ENCODE measurements at regions not wholly inside any gene's neighbourhood (a gene's known extent, or its start where the extent isn't known, plus 50 kb on each side); places are given as distances from the start of the nearest gene placed in this dataset.

DNA sequence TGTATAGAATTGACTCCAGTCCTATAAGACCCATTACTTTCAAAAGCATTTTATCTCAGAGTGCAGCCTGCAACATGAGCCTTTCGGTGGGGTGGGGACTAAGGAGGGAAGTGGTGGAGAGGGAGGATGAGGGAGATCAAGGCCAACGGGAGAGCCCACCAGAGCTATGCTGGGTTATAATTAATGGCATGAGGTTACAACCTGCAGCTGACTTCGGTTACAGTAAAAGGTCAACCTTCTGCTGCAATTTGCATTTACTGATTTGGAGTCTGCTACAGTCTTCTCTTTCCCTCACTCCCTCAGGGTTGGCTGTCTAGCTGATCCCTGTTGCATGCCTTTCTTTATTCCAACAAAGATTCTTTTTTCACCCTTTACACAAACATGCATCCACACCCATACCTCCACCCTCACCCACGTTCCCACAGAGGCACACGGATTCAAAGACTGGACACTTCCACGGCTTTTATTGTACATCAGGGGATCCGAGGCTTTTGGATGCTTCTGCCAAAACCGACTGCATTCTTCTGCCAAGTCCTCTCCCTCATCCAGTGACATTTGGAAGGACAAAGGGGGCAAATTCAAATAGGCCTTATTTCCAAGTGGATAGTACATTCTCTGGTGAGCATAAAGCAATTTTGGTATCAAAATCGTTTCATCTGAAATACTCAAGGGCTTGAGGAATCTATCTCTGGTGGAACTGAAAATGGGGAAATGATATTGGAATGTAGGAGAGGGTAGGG, 381.2 kb downstream of the NFIB start:
- no peak overlapping the region for H2BK5ac ChIP-seq (ENCODE audit: low read depth, low read length, poor library complexity, severe bottlenecking)
- no peak overlapping the region for H3K4me3 ChIP-seq (ENCODE audit: insufficient read depth in 1 of 2, low read depth in 1 of 2, low read length in 2 of 2)
- 87% methylated on average over 8 of the region's 9 CpGs for WGBS
- no peak for DNase-seq
- no peak overlapping the region for H3K23ac ChIP-seq (ENCODE audit: low read length in 2 of 2)
- no peaks in the 10 kb centered on the region for H3K9me3 ChIP-seq (ENCODE audit: control insufficient read depth, low read length)
- no peak overlapping the region for H2AK5ac ChIP-seq (ENCODE audit: low read length, severe bottlenecking)
- no peak overlapping the region for H4K8ac ChIP-seq (ENCODE audit: low read length)
- H2AFZ ChIP-seq (ENCODE audit: low read depth, low read length), result no peak overlapping the region
- no peak overlapping the region for H3K18ac ChIP-seq (ENCODE audit: low read depth in 1 of 2, low read length in 2 of 2)
- no peaks in the 10 kb centered on the region for H3K79me1 ChIP-seq (replicated peaks; ENCODE audit: low read length, poor library complexity, severe bottlenecking)
- no peak overlapping the region for H3K4ac ChIP-seq (ENCODE audit: low read depth in 1 of 2, low read length in 2 of 2)
- H3K9ac ChIP-seq (ENCODE audit: low read length), result no peak overlapping the region
- no peak overlapping the region for H3K4me2 ChIP-seq (ENCODE audit: low read length, poor library complexity, severe bottlenecking)
- no peak overlapping the region for H2BK12ac ChIP-seq (ENCODE audit: low read length in 2 of 2)
- H4K91ac ChIP-seq (ENCODE audit: low read length), result no peak overlapping the region
- no peak overlapping the region for H2BK15ac ChIP-seq (ENCODE audit: low read depth, poor library complexity, severe bottlenecking)
- no peaks in the 10 kb centered on the region for H3K36me3 ChIP-seq (ENCODE audit: control insufficient read depth in 1 of 2, insufficient read depth in 2 of 2, low read depth in 1 of 2, low read length in 2 of 2)
- no peak overlapping the region for H2BK120ac ChIP-seq (ENCODE audit: low read depth, low read length)
- no peak overlapping the region for H3K27ac ChIP-seq (ENCODE audit: low read length, poor library complexity, severe bottlenecking)
- no peaks in the 10 kb centered on the region for H3K27me3 ChIP-seq (ENCODE audit: control insufficient read depth in 1 of 2, insufficient read depth in 1 of 2, low read length in 2 of 2)
- H3K4me1 ChIP-seq (ENCODE audit: control insufficient read depth, insufficient read depth, low read depth, low read length), result no peaks in the 10 kb centered on the region
- H3K14ac ChIP-seq (ENCODE audit: low read length in 2 of 2), result no peak overlapping the region

DNA sequence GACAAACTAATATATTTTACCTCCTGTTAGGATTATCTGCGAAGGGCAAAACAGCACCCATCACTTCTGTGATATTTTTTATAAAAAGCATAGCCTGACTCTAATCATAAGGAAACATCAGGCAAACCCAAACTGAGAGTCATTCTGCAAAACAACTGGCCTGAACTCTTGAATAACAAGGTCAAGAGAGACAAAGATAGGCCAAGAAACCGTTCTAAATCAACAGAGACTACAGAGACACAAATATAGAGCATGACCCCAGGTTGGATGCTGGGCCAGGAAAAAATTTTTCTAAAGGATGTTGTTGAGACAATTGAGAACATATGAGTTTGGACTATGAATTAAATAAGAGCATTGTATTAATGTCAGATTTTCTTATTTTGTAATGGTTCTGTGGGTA, 384.9 kb downstream of the NFIB start:
- no peaks in the 10 kb centered on the region for H3K4me1 ChIP-seq (ENCODE audit: control insufficient read depth, insufficient read depth, low read depth, low read length)
- H2BK15ac ChIP-seq (ENCODE audit: low read depth, poor library complexity, severe bottlenecking), result no peak overlapping the region
- no peaks in the 10 kb centered on the region for H3K27me3 ChIP-seq (ENCODE audit: control insufficient read depth in 1 of 2, insufficient read depth in 1 of 2, low read length in 2 of 2)
- no peak overlapping the region for H3K14ac ChIP-seq (ENCODE audit: low read length in 2 of 2)
- no peak overlapping the region for H4K8ac ChIP-seq (ENCODE audit: low read length)
- H2BK12ac ChIP-seq (ENCODE audit: low read length in 2 of 2), result no peak overlapping the region
- H3K23ac ChIP-seq (ENCODE audit: low read length in 2 of 2), result no peak overlapping the region
- H2BK5ac ChIP-seq (ENCODE audit: low read depth, low read length, poor library complexity, severe bottlenecking), result no peak overlapping the region
- no peaks in the 10 kb centered on the region for H3K79me1 ChIP-seq (replicated peaks; ENCODE audit: low read length, poor library complexity, severe bottlenecking)
- H3K4ac ChIP-seq (ENCODE audit: low read depth in 1 of 2, low read length in 2 of 2), result no peak overlapping the region
- no peak for DNase-seq
- H3K27ac ChIP-seq (ENCODE audit: low read length, poor library complexity, severe bottlenecking), result no peak overlapping the region
- H3K36me3 ChIP-seq (ENCODE audit: control insufficient read depth in 1 of 2, insufficient read depth in 2 of 2, low read depth in 1 of 2, low read length in 2 of 2), result no peaks in the 10 kb centered on the region
- no peak overlapping the region for H2AK5ac ChIP-seq (ENCODE audit: low read length, severe bottlenecking)
- no peak overlapping the region for H2AFZ ChIP-seq (ENCODE audit: low read depth, low read length)
- 91% methylated on average over 2 of the region's 2 CpGs for WGBS
- H3K9me3 ChIP-seq (ENCODE audit: control insufficient read depth, low read length), result no peaks in the 10 kb centered on the region
- no peak overlapping the region for H3K18ac ChIP-seq (ENCODE audit: low read depth in 1 of 2, low read length in 2 of 2)
- no peak overlapping the region for H3K4me3 ChIP-seq (ENCODE audit: insufficient read depth in 1 of 2, low read depth in 1 of 2, low read length in 2 of 2)
- H2BK120ac ChIP-seq (ENCODE audit: low read depth, low read length), result no peak overlapping the region
- H3K9ac ChIP-seq (ENCODE audit: low read length), result no peak overlapping the region
- H3K4me2 ChIP-seq (ENCODE audit: low read length, poor library complexity, severe bottlenecking), result no peak overlapping the region
- H4K91ac ChIP-seq (ENCODE audit: low read length), result no peak overlapping the region

DNA sequence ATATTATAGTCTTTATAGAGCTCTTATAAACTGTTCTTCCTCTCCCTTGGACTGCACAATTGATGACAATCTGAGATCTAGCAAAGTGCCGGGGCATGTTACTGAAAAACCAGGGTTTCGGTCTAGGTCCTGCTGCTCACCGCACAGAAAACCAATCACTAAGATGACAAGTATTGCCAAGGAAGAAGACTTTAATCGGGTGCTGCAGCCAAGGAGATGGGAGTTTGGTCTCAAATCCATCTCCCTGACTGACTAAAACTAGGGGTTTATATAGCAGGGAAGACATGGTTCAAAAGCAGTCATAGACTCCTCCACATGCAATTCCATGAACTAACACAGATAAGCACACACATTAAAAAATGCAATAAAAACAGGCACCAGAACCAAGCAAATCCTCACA, 390.6 kb downstream of the NFIB start:
- H4K8ac ChIP-seq (ENCODE audit: low read length), result no peak overlapping the region
- H3K4me1 ChIP-seq (ENCODE audit: control insufficient read depth, insufficient read depth, low read depth, low read length), result no peaks in the 10 kb centered on the region
- no peak overlapping the region for H2BK15ac ChIP-seq (ENCODE audit: low read depth, poor library complexity, severe bottlenecking)
- H2AK5ac ChIP-seq (ENCODE audit: low read length, severe bottlenecking), result no peak overlapping the region
- no peaks in the 10 kb centered on the region for H3K27me3 ChIP-seq (ENCODE audit: control insufficient read depth in 1 of 2, insufficient read depth in 1 of 2, low read length in 2 of 2)
- no peak overlapping the region for H3K14ac ChIP-seq (ENCODE audit: low read length in 2 of 2)
- no peaks in the 10 kb centered on the region for H3K36me3 ChIP-seq (ENCODE audit: control insufficient read depth in 1 of 2, insufficient read depth in 2 of 2, low read depth in 1 of 2, low read length in 2 of 2)
- no peak overlapping the region for H2BK5ac ChIP-seq (ENCODE audit: low read depth, low read length, poor library complexity, severe bottlenecking)
- no peak overlapping the region for H3K23ac ChIP-seq (ENCODE audit: low read length in 2 of 2)
- no peaks in the 10 kb centered on the region for H3K79me1 ChIP-seq (replicated peaks; ENCODE audit: low read length, poor library complexity, severe bottlenecking)
- no peak overlapping the region for H3K9ac ChIP-seq (ENCODE audit: low read length)
- H2BK120ac ChIP-seq (ENCODE audit: low read depth, low read length), result no peak overlapping the region
- H2AFZ ChIP-seq (ENCODE audit: low read depth, low read length), result no peak overlapping the region
- H3K4me2 ChIP-seq (ENCODE audit: low read length, poor library complexity, severe bottlenecking), result no peak overlapping the region
- H2BK12ac ChIP-seq (ENCODE audit: low read length in 2 of 2), result no peak overlapping the region
- H3K9me3 ChIP-seq (ENCODE audit: control insufficient read depth, low read length), result peaks cover 5% of the 10 kb centered on the region
- no peak overlapping the region for H4K91ac ChIP-seq (ENCODE audit: low read length)
- no peak for DNase-seq
- H3K4me3 ChIP-seq (ENCODE audit: insufficient read depth in 1 of 2, low read depth in 1 of 2, low read length in 2 of 2), result no peak overlapping the region
- WGBS, result 100% methylated on average over 3 of the region's 4 CpGs
- H3K4ac ChIP-seq (ENCODE audit: low read depth in 1 of 2, low read length in 2 of 2), result no peak overlapping the region
- no peak overlapping the region for H3K27ac ChIP-seq (ENCODE audit: low read length, poor library complexity, severe bottlenecking)
- no peak overlapping the region for H3K18ac ChIP-seq (ENCODE audit: low read depth in 1 of 2, low read length in 2 of 2)

DNA sequence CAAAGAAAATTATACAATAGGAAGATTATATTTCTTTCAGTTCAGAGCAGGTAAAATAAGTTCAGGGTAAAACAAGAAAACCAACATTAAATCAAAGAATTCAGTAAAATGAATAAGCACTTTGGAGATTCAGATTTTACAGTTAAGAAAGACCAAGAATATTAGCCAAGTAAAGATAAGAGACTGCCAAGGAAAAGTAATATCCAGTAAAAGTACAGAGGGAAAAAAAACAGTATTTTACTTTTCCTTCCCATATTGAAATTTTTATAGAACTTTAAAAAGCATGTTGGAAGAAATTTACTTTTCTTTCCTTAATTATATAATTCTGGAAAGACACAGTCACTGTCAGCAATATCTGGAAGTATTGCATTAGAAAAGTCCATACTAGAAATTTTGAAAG, 393.4 kb downstream of the NFIB start:
- Histone ChIP-seq H3K4me2 (ENCODE audit: low read length, poor library complexity, severe bottlenecking) (no peak overlapping the region), H3K4me3 (ENCODE audit: insufficient read depth in 1 of 2, low read depth in 1 of 2, low read length in 2 of 2) (no peak overlapping the region), H3K36me3 (ENCODE audit: control insufficient read depth in 1 of 2, insufficient read depth in 2 of 2, low read depth in 1 of 2, low read length in 2 of 2) (no peaks in the 10 kb centered on the region), H2BK12ac (ENCODE audit: low read length in 2 of 2) (no peak overlapping the region), H4K91ac (ENCODE audit: low read length) (no peak overlapping the region), H2BK5ac (ENCODE audit: low read depth, low read length, poor library complexity, severe bottlenecking) (no peak overlapping the region), H3K18ac (ENCODE audit: low read depth in 1 of 2, low read length in 2 of 2) (no peak overlapping the region), H3K23ac (ENCODE audit: low read length in 2 of 2) (no peak overlapping the region), H3K9ac (ENCODE audit: low read length) (no peak overlapping the region), H2BK120ac (ENCODE audit: low read depth, low read length) (no peak overlapping the region), H4K8ac (ENCODE audit: low read length) (no peak overlapping the region), H3K27ac (ENCODE audit: low read length, poor library complexity, severe bottlenecking) (no peak overlapping the region), H2BK15ac (ENCODE audit: low read depth, poor library complexity, severe bottlenecking) (no peak overlapping the region), H2AK5ac (ENCODE audit: low read length, severe bottlenecking) (no peak overlapping the region), H3K9me3 (ENCODE audit: control insufficient read depth, low read length) (peaks cover 5% of the 10 kb centered on the region), H3K4ac (ENCODE audit: low read depth in 1 of 2, low read length in 2 of 2) (no peak overlapping the region), H3K79me1 (replicated peaks; ENCODE audit: low read length, poor library complexity, severe bottlenecking) (no peaks in the 10 kb centered on the region), H3K4me1 (ENCODE audit: control insufficient read depth, insufficient read depth, low read depth, low read length) (no peaks in the 10 kb centered on the region), H2AFZ (ENCODE audit: low read depth, low read length) (no peak overlapping the region), H3K27me3 (ENCODE audit: control insufficient read depth in 1 of 2, insufficient read depth in 1 of 2, low read length in 2 of 2) (no peaks in the 10 kb centered on the region), H3K14ac (ENCODE audit: low read length in 2 of 2) (no peak overlapping the region)
- DNase-seq, result no peak
